Mesodermal cell (in vitro differentiated cells): ENCODE measurements at regions not wholly inside any gene's neighbourhood (a gene's known extent, or its start where the extent isn't known, plus 50 kb on each side); places are given as distances from the start of the nearest gene placed in this dataset.

Source experiments
- H3K27ac ChIP-seq: 2 replicates; pipeline ENCODE4 v1.7.0; 2013; ENCODE audit warnings: mild to moderate bottlenecking, low read depth, low read length, moderate library complexity; ENCODE audit not compliant: severe bottlenecking
- H3K36me3 ChIP-seq: 2 replicates; pipeline ENCODE4 v1.7.1; 2013; ENCODE audit warnings: mild to moderate bottlenecking, low read length, moderate library complexity; ENCODE audit not compliant: control insufficient read depth, insufficient read depth
- H3K4me1 ChIP-seq: one replicate; pipeline ENCODE4 v1.7.1; 2013; ENCODE audit warnings: mild to moderate bottlenecking, low read length; ENCODE audit not compliant: insufficient read depth, control insufficient read depth, poor library complexity, severe bottlenecking
- H3K4me3 ChIP-seq: 2 replicates; pipeline ENCODE4 v1.7.0; 2013; ENCODE audit warnings: low read length, control low read depth, mild to moderate bottlenecking; ENCODE audit not compliant: insufficient read depth, poor library complexity, severe bottlenecking; ENCODE audit errors: extremely low read depth
- H3K9me3 ChIP-seq: 2 replicates; pipeline ENCODE4 v1.7.1; 2013; ENCODE audit warnings: mild to moderate bottlenecking, low read length, moderate library complexity; ENCODE audit not compliant: control insufficient read depth
- WGBS, 2 experiments: methylation state at CpG; one replicate each; pipeline ENCODE4 v1.1.5; 2013; ENCODE audit warnings: missing lambda C conversion rate in 2 of 2; ENCODE audit not compliant: insufficient coverage in 2 of 2; 5-methylcytosine and 5-hydroxymethylcytosine counted together

DNA sequence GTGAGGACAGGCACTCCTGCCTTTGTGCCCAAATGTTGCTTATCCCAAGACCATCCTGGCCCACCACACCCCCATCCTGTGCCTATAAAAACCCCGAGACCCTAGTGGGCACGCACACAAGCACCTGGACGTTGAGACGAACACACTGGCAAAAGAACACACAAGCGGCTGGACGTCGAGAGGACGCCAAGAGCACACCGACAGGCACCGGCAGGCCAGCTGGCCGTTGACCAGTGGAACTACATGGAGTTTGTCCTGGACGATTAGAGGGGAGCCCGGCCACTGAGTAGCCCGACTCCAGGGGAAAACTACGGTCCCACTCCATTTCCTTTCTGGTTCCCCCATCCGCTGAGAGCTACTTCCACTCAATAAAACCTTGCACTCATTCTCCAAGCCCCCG lies 301.7 kb downstream of the PCDH10 start:
- Histone ChIP-seq H3K4me1 (no peaks in the 10 kb centered on the region), H3K9me3 (no peaks in the 10 kb centered on the region), H3K4me3 (no peak overlapping the region), H3K36me3 (no peaks in the 10 kb centered on the region), H3K27ac (no peak overlapping the region)
- 86 to 97% methylated on average over 13 to 14 of the region's 17 CpGs for WGBS, 2 experiments

DNA sequence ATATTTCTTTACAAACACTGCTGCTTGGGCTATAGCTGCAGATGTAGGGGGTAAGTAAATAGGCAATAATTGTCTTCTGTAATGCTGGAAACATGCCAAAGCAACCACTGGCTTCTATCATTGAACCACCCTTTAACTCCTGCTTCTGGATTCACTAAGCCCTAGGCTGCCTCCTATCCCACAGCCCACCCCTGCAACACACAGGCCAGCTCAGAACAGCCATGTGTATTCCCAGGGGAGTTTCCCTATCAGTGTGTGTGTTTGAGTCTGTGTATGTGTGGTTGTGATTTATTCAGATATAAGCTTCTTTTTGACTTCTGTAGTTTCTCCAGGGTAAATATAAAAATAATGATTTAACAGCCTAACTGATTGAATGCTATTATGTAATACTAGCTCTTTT lies 291.3 kb downstream of the PCDH10 start:
- H3K27ac ChIP-seq: no peak overlapping the region
- no peak overlapping the region for H3K4me3 ChIP-seq
- no peaks in the 10 kb centered on the region for H3K36me3 ChIP-seq
- no peaks in the 10 kb centered on the region for H3K9me3 ChIP-seq
- H3K4me1 ChIP-seq: no peaks in the 10 kb centered on the region

DNA sequence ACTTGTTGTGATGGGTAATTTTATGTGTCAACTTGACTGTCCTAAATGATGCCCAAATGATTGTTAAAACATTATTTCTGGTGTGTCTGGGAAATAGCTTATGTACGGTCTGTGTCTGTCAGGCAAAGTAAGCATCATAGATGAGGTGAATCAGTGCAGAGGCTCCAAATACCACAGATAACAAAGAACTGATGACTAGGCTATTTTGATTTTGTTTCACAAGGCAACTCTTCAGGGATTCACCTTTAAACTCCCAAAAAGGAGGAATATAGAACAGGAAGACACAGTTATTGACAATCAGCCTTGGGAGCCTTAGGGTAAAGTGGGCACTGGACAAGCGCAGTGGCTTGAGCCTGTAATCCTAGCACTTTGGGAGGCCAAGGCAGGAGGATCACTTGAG lies 290.7 kb downstream of the PCDH10 start:
- no peak overlapping the region for H3K4me3 ChIP-seq
- H3K9me3 ChIP-seq: no peaks in the 10 kb centered on the region
- H3K36me3 ChIP-seq: no peaks in the 10 kb centered on the region
- no peaks in the 10 kb centered on the region for H3K4me1 ChIP-seq
- no peak overlapping the region for H3K27ac ChIP-seq
- 100% methylated on average over 1 of the region's 2 CpGs for WGBS, 2 experiments

DNA sequence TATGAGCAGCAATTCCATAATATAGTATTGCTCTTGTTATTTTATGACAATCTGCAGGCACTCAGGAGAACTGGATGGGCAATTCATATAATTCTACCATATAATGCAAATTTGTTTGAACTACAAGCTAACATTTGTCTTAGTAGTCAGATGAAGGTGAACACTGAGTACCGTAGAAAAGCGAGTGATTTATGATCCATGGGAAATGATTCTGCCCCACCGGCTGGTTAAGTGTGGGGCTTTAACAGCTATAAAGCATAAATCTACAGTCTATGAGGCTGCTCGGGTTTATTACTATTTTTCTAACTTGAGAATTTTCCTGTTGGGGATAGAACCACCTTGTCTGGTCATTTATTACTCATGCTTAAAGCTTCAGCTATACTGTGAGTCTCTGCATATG lies 275.5 kb downstream of the PCDH10 start:
- Histone ChIP-seq H3K4me1 (no peaks in the 10 kb centered on the region), H3K36me3 (no peaks in the 10 kb centered on the region), H3K9me3 (no peaks in the 10 kb centered on the region), H3K27ac (no peak overlapping the region), H3K4me3 (no peak overlapping the region)
- 90 to 100% methylated on average over 2 of the region's 4 CpGs for WGBS, 2 experiments

DNA sequence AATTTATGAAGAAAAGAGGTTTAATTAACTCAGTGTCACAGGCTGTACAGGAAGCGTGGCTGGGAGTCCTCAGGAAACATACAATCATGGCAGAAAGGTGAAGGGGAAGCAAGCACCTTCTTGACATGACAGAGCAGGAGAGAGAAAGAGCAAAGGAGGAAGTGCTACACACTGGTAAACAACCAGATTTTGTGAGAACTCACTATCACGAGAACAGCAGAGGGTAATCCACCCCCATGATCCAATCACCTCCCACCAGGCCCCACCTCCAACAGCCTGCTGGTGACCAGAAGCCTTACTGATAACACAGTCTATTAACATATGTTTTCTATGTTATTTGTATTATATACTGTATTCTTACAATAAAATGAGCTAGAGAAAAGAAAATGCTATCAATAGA lies 254.8 kb downstream of the PCDH10 start:
- no peaks in the 10 kb centered on the region for H3K36me3 ChIP-seq
- H3K27ac ChIP-seq: no peak overlapping the region
- no peak overlapping the region for H3K4me3 ChIP-seq
- no peaks in the 10 kb centered on the region for H3K9me3 ChIP-seq
- 100% methylated on average over 1 of the region's 2 CpGs; no CpG with 5 or more reads in 1 of the 2 experiments for WGBS, 2 experiments
- no peaks in the 10 kb centered on the region for H3K4me1 ChIP-seq

DNA sequence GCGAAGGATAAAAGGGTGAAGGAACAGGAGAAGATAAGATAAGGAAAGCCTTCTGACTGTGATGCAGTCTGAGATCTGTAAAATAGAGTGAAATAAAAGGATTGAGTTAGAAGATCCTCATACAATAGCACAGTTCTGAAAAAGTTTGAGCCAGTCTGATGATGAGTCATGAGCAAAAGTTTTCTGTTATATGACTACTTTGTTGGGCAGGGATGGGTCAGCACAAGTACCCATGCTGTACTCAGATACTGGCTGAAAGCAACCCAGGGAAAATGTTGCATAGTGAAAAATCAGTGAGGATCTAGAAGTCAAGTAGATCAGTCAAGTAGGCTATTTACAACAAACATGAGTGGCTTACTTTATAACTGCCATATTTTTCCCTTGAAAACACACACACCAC lies 253.5 kb downstream of the PCDH10 start:
- H3K4me1 ChIP-seq: no peaks in the 10 kb centered on the region
- H3K36me3 ChIP-seq: no peaks in the 10 kb centered on the region
- no peak overlapping the region for H3K27ac ChIP-seq
- H3K4me3 ChIP-seq: no peak overlapping the region
- 100% methylated on average over 1 of the region's 1 CpG for WGBS, 2 experiments
- H3K9me3 ChIP-seq: no peaks in the 10 kb centered on the region

DNA sequence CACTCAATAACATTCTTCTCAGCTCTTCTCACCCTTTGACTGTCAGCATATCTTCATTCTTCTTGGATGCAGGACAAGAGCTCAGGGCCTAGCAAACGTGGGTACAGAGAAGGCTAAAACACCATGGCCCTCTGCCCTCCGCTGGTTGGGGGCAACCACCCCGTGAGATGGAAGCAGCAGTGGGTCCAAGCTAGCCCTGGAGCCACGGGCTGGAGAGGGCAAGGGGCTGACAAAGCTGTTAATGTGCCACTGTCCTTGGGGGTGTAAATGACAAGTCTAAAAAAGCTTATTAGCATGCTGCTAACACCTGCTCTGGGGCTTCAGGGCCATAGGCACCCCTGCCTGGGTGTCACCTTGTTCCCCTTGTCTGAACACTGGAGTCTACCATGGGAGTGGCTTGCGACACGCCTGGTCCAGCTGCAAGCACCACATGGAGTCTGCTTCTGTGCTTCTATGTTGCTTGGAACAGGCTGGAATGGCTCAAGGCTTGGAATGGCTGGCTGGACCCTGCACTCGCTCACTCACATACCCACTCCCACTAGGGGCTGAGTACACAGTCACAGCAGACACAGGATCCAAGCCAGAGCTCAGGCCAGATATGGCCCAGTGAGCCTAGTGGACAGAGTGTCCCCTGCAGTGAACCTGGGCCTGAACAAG lies 246.0 kb downstream of the PCDH10 start:
- no peak overlapping the region for H3K4me3 ChIP-seq
- WGBS, 2 experiments: 93 to 95% methylated on average over 5 to 6 of the region's 7 CpGs
- no peak overlapping the region for H3K27ac ChIP-seq
- H3K4me1 ChIP-seq: no peaks in the 10 kb centered on the region
- no peaks in the 10 kb centered on the region for H3K9me3 ChIP-seq
- H3K36me3 ChIP-seq: no peaks in the 10 kb centered on the region

DNA sequence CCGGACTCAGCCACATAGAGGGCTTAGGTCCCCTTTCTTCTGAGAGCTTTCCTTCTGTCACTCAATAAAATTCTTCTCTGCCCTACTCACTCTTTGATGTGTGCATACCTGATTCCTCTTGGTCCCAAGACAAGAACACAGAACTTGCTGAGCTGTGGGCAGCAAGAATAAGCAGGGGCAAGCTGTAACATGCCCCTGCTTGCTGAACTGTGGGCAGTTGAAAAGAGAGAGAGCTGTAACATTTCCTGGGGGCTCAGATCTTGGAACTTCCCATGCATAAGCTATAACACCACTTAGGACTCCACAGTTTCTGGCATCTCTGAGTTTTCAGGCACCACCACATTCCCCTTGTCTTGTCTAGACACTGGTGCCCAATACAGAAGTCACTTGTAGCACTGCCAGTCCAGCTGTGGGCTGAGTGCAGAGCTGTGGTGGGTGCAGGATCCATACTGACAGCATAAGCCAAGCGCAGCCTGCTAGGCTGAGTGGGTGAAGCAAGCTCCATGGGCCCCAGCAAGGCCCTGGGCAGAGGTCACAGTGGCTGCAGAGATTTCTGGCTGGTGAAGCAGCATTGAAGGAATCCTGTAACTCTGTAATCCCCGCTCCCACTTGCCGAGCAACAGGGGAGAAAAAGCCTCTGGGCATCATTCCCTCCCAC lies 241.2 kb downstream of the PCDH10 start:
- no peak overlapping the region for H3K27ac ChIP-seq
- no peaks in the 10 kb centered on the region for H3K4me1 ChIP-seq
- H3K4me3 ChIP-seq: no peak overlapping the region
- WGBS, 2 experiments: 91 to 95% methylated on average over 2 of the region's 4 CpGs
- no peaks in the 10 kb centered on the region for H3K36me3 ChIP-seq
- H3K9me3 ChIP-seq: no peaks in the 10 kb centered on the region

DNA sequence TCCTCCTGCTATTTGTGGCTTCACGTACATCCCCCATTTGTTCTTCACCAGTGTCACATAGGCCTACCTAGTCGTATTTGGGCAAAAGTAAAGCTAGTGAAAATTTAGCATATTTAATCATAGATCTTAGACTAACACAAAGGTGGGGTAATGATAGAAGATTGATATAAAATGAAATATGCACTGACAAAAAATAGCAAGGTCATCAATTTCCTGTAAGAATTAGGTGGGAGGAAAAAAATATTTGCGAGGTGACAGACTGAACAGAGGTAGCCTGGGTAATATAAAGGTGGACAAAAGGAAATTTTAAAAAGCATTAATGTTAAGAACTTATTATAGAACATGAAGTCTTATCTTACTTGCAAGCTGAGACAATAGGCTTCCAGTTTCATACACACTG lies 239.9 kb downstream of the PCDH10 start:
- no peaks in the 10 kb centered on the region for H3K9me3 ChIP-seq
- H3K4me1 ChIP-seq: no peaks in the 10 kb centered on the region
- H3K36me3 ChIP-seq: no peaks in the 10 kb centered on the region
- H3K27ac ChIP-seq: no peak overlapping the region
- H3K4me3 ChIP-seq: no peak overlapping the region
- WGBS, 2 experiments: no CpG with 5 or more reads among the region's 3 CpGs

DNA sequence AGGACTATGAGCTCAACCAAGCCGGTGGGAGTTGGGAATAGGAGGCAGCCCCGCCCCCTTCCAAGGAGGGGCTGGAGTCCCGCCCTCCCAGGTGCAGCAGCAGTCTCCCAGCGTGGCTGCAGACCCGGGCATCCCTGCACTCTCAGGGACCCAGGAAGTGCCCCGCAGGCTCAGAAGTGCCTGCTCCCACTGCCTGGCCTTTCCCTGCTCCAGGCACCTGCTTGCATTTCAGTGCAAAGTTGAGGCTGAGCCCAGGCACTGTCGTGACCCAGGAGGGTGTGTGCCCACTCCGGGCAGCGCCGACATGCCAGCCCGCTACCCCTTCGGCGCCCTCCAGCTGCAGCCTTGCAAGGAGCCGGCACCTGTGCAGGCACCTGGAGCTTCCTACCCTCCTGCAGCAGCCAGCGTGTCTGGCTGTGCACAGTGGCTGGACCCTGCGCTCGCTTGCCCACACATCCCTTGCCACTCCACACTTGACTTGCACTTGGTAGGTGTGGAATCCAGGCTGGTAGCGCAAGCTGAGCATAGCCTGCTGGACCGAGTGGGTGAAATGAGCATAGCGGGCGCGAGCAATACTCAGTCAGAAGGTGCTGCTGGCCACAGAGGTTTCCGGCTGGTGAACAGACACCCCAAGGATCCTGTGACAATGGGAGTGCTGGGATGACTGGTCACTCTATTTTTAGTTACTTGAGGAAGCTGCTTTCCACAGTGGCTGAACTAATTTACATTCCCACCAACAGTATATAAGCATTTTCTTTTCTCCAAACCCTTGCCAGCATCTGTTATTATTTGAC lies 236.3 kb downstream of the PCDH10 start:
- H3K36me3 ChIP-seq: no peaks in the 10 kb centered on the region
- no peaks in the 10 kb centered on the region for H3K9me3 ChIP-seq
- H3K27ac ChIP-seq: no peak overlapping the region
- WGBS, 2 experiments: 93 to 94% methylated on average over 21 to 23 of the region's 23 CpGs
- no peak overlapping the region for H3K4me3 ChIP-seq
- no peaks in the 10 kb centered on the region for H3K4me1 ChIP-seq
